Neural crest cell (in vitro differentiated cells): ENCODE measurements at regions not wholly inside any gene's neighbourhood (a gene's known extent, or its start where the extent isn't known, plus 50 kb on each side); places are given as distances from the start of the nearest gene placed in this dataset.

ENCODE experiments used
- DNase-seq: peaks from one replicate; pipeline ENCODE4 v3.0.0; 2021; ENCODE audit warnings: low read depth, mixed read lengths, low spot score
- H3K27ac Mint-ChIP-seq: one replicate; pipeline ENCODE4 v1.8.0; 2021; ENCODE audit warnings: mild to moderate bottlenecking, mixed read lengths; ENCODE audit not compliant: unreplicated experiment
- H3K27me3 Mint-ChIP-seq: 2 replicates; pipeline ENCODE4 v1.8.0; 2021; ENCODE audit warnings: low read depth, mild to moderate bottlenecking, mixed read lengths
- H3K36me3 Mint-ChIP-seq: 2 replicates; pipeline ENCODE4 v1.8.0; 2021; ENCODE audit warnings: low read depth, mild to moderate bottlenecking, mixed read lengths
- H3K4me1 Mint-ChIP-seq: 2 replicates; pipeline ENCODE4 v1.8.0; 2021; ENCODE audit warnings: mixed read lengths
- H3K4me3 Mint-ChIP-seq: one replicate; pipeline ENCODE4 v1.8.0; 2021; ENCODE audit warnings: mild to moderate bottlenecking, mixed read lengths
- H3K9me3 Mint-ChIP-seq: 2 replicates; pipeline ENCODE4 v1.8.0; 2021; ENCODE audit warnings: mixed read lengths
- CTCF ChIP-seq: fragments of 200-600 bp; sonication (generic); conservative IDR thresholded peaks from 2 replicates; pipeline ENCODE4 v1.5.0; 2021; ENCODE audit warnings: antibody characterized with exemption, mild to moderate bottlenecking

GRCh38 chr15:72902245-72902918 is 118.8 kb upstream of the ADPGK start:
- DNase-seq = no peak
- Mint-ChIP-seq H3K27ac (peak overlapping the region; percentile 79), H3K27me3 (peaks cover 33% of the 10 kb centered on the region), H3K9me3 (no peaks in the 10 kb centered on the region), H3K4me1 (peaks cover 8% of the 10 kb centered on the region), H3K4me3 (no peak overlapping the region), H3K36me3 (no peaks in the 10 kb centered on the region)
- TF ChIP-seq CTCF = no peak

- H3K27ac Mint-ChIP-seq = no peak overlapping the region
- TF ChIP-seq CTCF = no peak
- H3K4me1 Mint-ChIP-seq = peaks cover 5% of the 10 kb centered on the region
- H3K36me3 Mint-ChIP-seq = no peaks in the 10 kb centered on the region
- no peak overlapping the region for H3K4me3 Mint-ChIP-seq
- no peaks in the 10 kb centered on the region for H3K9me3 Mint-ChIP-seq
- no peak for DNase-seq
- peaks cover 31% of the 10 kb centered on the region for H3K27me3 Mint-ChIP-seq
These were observed 109.4 kb upstream of the ADPGK start for GRCh38 chr15:72892986-72893385.

GRCh38 chr15:72890043-72890442 is 106.5 kb upstream of the ADPGK start:
- no peak overlapping the region for H3K27ac Mint-ChIP-seq
- no peaks in the 10 kb centered on the region for H3K9me3 Mint-ChIP-seq
- no peaks in the 10 kb centered on the region for H3K4me1 Mint-ChIP-seq
- H3K36me3 Mint-ChIP-seq = no peaks in the 10 kb centered on the region
- H3K4me3 Mint-ChIP-seq = no peak overlapping the region
- no peak for TF ChIP-seq CTCF
- no peak for DNase-seq
- H3K27me3 Mint-ChIP-seq = peaks cover 13% of the 10 kb centered on the region

- H3K27ac Mint-ChIP-seq = no peak overlapping the region
- peaks cover 13% of the 10 kb centered on the region for H3K27me3 Mint-ChIP-seq
- no peaks in the 10 kb centered on the region for H3K9me3 Mint-ChIP-seq
- no peaks in the 10 kb centered on the region for H3K36me3 Mint-ChIP-seq
- DNase-seq = no peak
- TF ChIP-seq CTCF = no peak
- no peak overlapping the region for H3K4me3 Mint-ChIP-seq
- H3K4me1 Mint-ChIP-seq = no peaks in the 10 kb centered on the region
These were observed 106.0 kb upstream of the ADPGK start for GRCh38 chr15:72889545-72889944.

GRCh38 chr15:72888811-72889210 is 105.3 kb upstream of the ADPGK start:
- DNase-seq = no peak
- H3K36me3 Mint-ChIP-seq = no peaks in the 10 kb centered on the region
- TF ChIP-seq CTCF = no peak
- H3K27ac Mint-ChIP-seq = no peak overlapping the region
- no peaks in the 10 kb centered on the region for H3K4me1 Mint-ChIP-seq
- no peaks in the 10 kb centered on the region for H3K9me3 Mint-ChIP-seq
- H3K4me3 Mint-ChIP-seq = no peak overlapping the region
- peaks cover 13% of the 10 kb centered on the region for H3K27me3 Mint-ChIP-seq
